Upper lobe of left lung (tissue), 6 donors: ENCODE measurements at regions not wholly inside any gene's neighbourhood (a gene's known extent, or its start where the extent isn't known, plus 50 kb on each side); places are given as distances from the start of the nearest gene placed in this dataset.
A peak's percentile ranks its signal among the peaks of the same experiment; 100 is the strongest.

Source experiments
- ATAC-seq, 2 donors: fragments of 200-7000 bp; cut with Tn5 transposase; one replicate each; pipeline ENCODE4 v1.9.1; 2022; ENCODE audit warnings: mild to moderate bottlenecking in 2 of 2, moderate library complexity in 2 of 2; ENCODE audit not compliant: low FRiP score in 2 of 2
- DNase-seq, 2 donors: peaks; one replicate each; pipeline ENCODE4 v3.0.0-alpha.2; 2019 to 2020
- H3K27ac ChIP-seq, 4 donors: fragments of 200-600 bp; sonication (generic); one replicate each; pipeline ENCODE4 v1.5.1; 2016 to 2019
- H3K27me3 ChIP-seq, 4 donors: fragments of 200-600 bp; sonication (generic); one replicate each; pipeline ENCODE4 v1.5.1; 2017 to 2019
- H3K36me3 ChIP-seq, 4 donors: fragments of 200-600 bp; sonication (generic); one replicate each; pipeline ENCODE4 v1.5.1; 2016 to 2019
- H3K4me1 ChIP-seq, 4 donors: fragments of 200-600 bp; sonication (generic); one replicate each; pipeline ENCODE4 v1.5.1; 2018 to 2019
- H3K4me3 ChIP-seq, 4 donors: fragments of 200-600 bp; sonication (generic); one replicate each; pipeline ENCODE4 v1.5.1; 2017 to 2019; ENCODE audit warnings: mild to moderate bottlenecking in 2 of 4, moderate library complexity in 1 of 4
- H3K9me3 ChIP-seq, 4 donors: fragments of 200-600 bp; sonication (generic); one replicate each; pipeline ENCODE4 v1.5.1; 2018 to 2019
- CTCF ChIP-seq, 6 experiments: fragments of 450-650 bp in 4 of 6; fragments of 200-600 bp in 2 of 6; sonication (generic) in 2 of 6; IDR thresholded peaks; one replicate each; pipeline ENCODE4 v1.5.1; 2016 to 2019; ENCODE audit warnings: antibody characterized with exemption in 6 of 6
- EP300 ChIP-seq, 4 donors: sonication (generic); formaldehyde crosslinking; IDR thresholded peaks; one replicate each; pipeline ENCODE4 v1.5.1; 2017; ENCODE audit warnings: antibody characterized with exemption in 4 of 4, control low read depth in 2 of 4
- POLR2A ChIP-seq, 4 donors: fragments of 450-650 bp; IDR thresholded peaks; one replicate each; pipeline ENCODE4 v1.5.1; 2016 to 2017; ENCODE audit warnings: antibody characterized with exemption in 4 of 4, mild to moderate bottlenecking in 2 of 4
- POLR2AphosphoS5 ChIP-seq, 2 donors: sonication (generic); formaldehyde crosslinking; IDR thresholded peaks; one replicate each; pipeline ENCODE4 v1.5.1; 2017; ENCODE audit warnings: antibody characterized with exemption in 2 of 2
- WGBS, 2 donors: methylation state at CpG; one replicate each; pipeline ENCODE4 v1.1.5; 2017 to 2018; 5-methylcytosine and 5-hydroxymethylcytosine counted together
- donor health status: DM: no; HTN: no; CAD: no; lungs with moderate emphysema.
- donor health status: DM: no; HTN: yes; CAD: no; lungs with severe emphysema.

DNA sequence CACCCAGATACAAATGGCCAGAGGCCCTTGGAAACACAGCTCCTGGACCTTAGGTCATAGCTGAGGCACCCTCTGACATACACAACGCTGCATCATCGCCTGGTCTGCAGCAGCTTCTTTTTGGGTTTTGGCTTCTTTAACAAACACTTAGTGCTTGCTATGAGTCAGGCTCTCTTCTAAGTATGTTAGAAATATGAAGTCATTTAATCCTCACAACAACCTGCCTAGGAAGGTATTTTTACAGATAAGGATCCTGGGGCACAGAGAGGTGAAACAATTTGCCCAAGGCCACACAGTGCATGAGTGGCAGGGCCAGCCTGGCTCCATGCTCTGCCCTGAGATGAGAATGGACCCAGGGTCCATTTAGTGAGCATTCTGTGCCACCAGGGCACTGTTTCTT lies 96.6 kb downstream of the TMEM17 start:
- ATAC-seq (peak in 1 of 2 donors; percentile 60), DNase-seq (no peak)
- Histone ChIP-seq H3K4me3 (no peak overlapping the region), H3K9me3 (no peaks in the 10 kb centered on the region), H3K27me3 (no peaks in the 10 kb centered on the region), H3K36me3 (no peaks in the 10 kb centered on the region), H3K4me1 (peaks cover 10 to 16% (median 12%) of the 10 kb centered on the region in 4 donors), H3K27ac (no peak overlapping the region)
- no peak for TF ChIP-seq POLR2AphosphoS5 (IDR thresholded peaks at IDR 0.05)
- no peak for TF ChIP-seq POLR2A (IDR thresholded peaks at IDR 0.05)
- no peak for TF ChIP-seq EP300 (IDR thresholded peaks at IDR 0.05)
- no peak for TF ChIP-seq CTCF (IDR thresholded peaks at IDR 0.05)
- whole genome bisulfite sequencing, 2 donors = 86 to 100% methylated on average over 2 of the region's 2 CpGs

DNA sequence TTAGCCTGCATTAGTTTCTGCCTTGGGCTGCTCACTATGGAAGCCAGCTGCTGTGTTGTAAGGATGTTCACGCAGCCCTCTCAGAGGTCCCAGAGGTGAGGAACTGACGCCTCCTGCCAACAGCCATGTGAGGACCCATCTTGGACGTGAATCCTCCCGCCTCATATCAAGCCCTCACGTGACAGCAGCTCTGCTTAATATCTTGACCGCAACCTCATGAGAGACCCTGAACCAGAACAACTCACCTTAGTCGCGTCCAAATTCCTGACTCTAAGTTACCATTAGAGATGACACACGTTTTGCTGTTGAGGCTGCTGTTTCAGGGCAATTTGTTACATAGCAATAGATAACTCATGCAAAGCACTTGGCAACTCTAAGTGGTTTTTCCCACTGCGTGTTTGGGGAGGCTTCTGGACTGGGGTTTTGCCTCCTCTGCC lies 97.7 kb downstream of the TMEM17 start:
- Histone ChIP-seq H3K9me3 (no peaks in the 10 kb centered on the region), H3K36me3 (no peaks in the 10 kb centered on the region), H3K4me1 (peaks cover 10 to 16% (median 12%) of the 10 kb centered on the region in 4 donors), H3K4me3 (no peak overlapping the region), H3K27me3 (no peaks in the 10 kb centered on the region), H3K27ac (no peak overlapping the region)
- DNase-seq = no peak
- TF ChIP-seq EP300 (IDR thresholded peaks at IDR 0.05) (no peak), POLR2A (IDR thresholded peaks at IDR 0.05) (no peak), CTCF (IDR thresholded peaks at IDR 0.05) (no peak), POLR2AphosphoS5 (IDR thresholded peaks at IDR 0.05) (no peak)
- ATAC-seq = peak in 1 of 2 donors; percentile 63
- WGBS, 2 donors = 67 to 84% methylated on average over 8 to 10 of the region's 10 CpGs

GRCh38 chr2:62407838-62408237 lies 98.2 kb downstream of the TMEM17 start:
- TF ChIP-seq CTCF (IDR thresholded peaks at IDR 0.05) (no peak), POLR2AphosphoS5 (IDR thresholded peaks at IDR 0.05) (no peak), EP300 (IDR thresholded peaks at IDR 0.05) (no peak), POLR2A (IDR thresholded peaks at IDR 0.05) (no peak)
- Histone ChIP-seq H3K27ac (no peak overlapping the region), H3K36me3 (no peaks in the 10 kb centered on the region), H3K4me1 (peaks cover 10 to 16% (median 12%) of the 10 kb centered on the region in 4 donors), H3K4me3 (no peak overlapping the region), H3K9me3 (no peaks in the 10 kb centered on the region), H3K27me3 (no peaks in the 10 kb centered on the region)
- 70 to 84% methylated on average over 2 to 6 of the region's 6 CpGs for WGBS, 2 donors
- no peak for ATAC-seq
- DNase-seq = no peak

GRCh38 chr2:62407401-62407800 lies 98.6 kb downstream of the TMEM17 start:
- Histone ChIP-seq H3K36me3 (no peaks in the 10 kb centered on the region), H3K27ac (peak overlapping the region in 1 of 4 donors; percentile 36), H3K9me3 (no peaks in the 10 kb centered on the region), H3K27me3 (no peaks in the 10 kb centered on the region), H3K4me1 (peaks cover 10 to 16% (median 12%) of the 10 kb centered on the region in 4 donors), H3K4me3 (no peak overlapping the region)
- 92 to 93% methylated on average over 7 of the region's 7 CpGs for WGBS, 2 donors
- TF ChIP-seq POLR2A (IDR thresholded peaks at IDR 0.05) (no peak), POLR2AphosphoS5 (IDR thresholded peaks at IDR 0.05) (no peak), EP300 (IDR thresholded peaks at IDR 0.05) (no peak), CTCF (IDR thresholded peaks at IDR 0.05) (no peak)
- ATAC-seq (no peak), DNase-seq (no peak)

- DNase-seq = peak in 1 of 2 donors; percentile 33
- ATAC-seq = no peak
- Histone ChIP-seq H3K4me3 (no peak overlapping the region), H3K9me3 (no peaks in the 10 kb centered on the region), H3K27ac (peak overlapping the region in 1 of 4 donors; percentile 36), H3K4me1 (peaks cover 5 to 12% (median 7%) of the 10 kb centered on the region in 4 donors), H3K27me3 (no peaks in the 10 kb centered on the region), H3K36me3 (no peaks in the 10 kb centered on the region)
- TF ChIP-seq POLR2AphosphoS5 (IDR thresholded peaks at IDR 0.05) (no peak), POLR2A (IDR thresholded peaks at IDR 0.05) (no peak), EP300 (IDR thresholded peaks at IDR 0.05) (peak in 1 of 4 donors; percentile 5), CTCF (IDR thresholded peaks at IDR 0.05) (no peak)
- WGBS, 2 donors = 73 to 83% methylated on average over 3 of the region's 3 CpGs
Observed at GRCh38 chr2:62406573-62407043, 99.4 kb downstream of the TMEM17 start.
